ENCODE measurements at regions not wholly inside any gene's neighbourhood (a gene's known extent, or its start where the extent isn't known, plus 50 kb on each side); places are given as distances from the start of the nearest gene placed in this dataset.
"Not testable (repeated sequence)": the region's sequence is repeated elsewhere in the genome, so short reads cannot be mapped to it uniquely, and the experiment has no call there.

DNA sequence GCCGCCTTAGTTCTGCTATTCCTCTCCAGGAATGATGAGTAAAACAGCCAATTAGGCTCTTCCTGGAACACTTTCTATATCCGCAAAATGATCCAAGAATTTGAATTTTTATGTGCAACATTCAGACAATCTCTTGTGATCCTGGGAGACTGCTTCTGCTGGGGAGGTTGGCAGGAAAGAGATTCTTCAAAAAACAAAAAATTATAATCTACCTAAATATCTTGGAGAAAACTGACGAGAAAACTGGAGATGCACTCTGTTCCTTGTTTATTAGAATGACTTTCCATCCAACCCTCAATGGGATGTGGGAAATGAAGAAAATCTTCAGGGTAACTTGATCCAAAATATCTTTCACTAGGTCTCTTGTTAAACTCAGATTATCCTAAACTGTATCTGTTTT is 346.3 kb upstream of the UBE2E2 start:
- in situ Hi-C loops (cut with MboI; ENCODE audit: low sequenced_read_pairs, unreplicated experiment) = no loop called here
- TF ChIP-seq, protein P1, sequence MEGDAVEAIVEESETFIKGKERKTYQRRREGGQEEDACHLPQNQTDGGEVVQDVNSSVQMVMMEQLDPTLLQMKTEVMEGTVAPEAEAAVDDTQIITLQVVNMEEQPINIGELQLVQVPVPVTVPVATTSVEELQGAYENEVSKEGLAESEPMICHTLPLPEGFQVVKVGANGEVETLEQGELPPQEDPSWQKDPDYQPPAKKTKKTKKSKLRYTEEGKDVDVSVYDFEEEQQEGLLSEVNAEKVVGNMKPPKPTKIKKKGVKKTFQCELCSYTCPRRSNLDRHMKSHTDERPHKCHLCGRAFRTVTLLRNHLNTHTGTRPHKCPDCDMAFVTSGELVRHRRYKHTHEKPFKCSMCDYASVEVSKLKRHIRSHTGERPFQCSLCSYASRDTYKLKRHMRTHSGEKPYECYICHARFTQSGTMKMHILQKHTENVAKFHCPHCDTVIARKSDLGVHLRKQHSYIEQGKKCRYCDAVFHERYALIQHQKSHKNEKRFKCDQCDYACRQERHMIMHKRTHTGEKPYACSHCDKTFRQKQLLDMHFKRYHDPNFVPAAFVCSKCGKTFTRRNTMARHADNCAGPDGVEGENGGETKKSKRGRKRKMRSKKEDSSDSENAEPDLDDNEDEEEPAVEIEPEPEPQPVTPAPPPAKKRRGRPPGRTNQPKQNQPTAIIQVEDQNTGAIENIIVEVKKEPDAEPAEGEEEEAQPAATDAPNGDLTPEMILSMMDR (IDR thresholded peaks at IDR 0.05; ENCODE audit: borderline replicate concordance, control extremely low read depth, extremely low read depth, insufficient read depth, missing control alignments) = no peak
- no peak for DNase-seq (ENCODE audit: low spot score)

- TF ChIP-seq, protein P1 (IDR thresholded peaks at IDR 0.05; ENCODE audit: borderline replicate concordance, control extremely low read depth, extremely low read depth, insufficient read depth, missing control alignments) = no peak
- in situ Hi-C loops (cut with MboI; ENCODE audit: low sequenced_read_pairs, unreplicated experiment) = no loop called here
- DNase-seq (ENCODE audit: low spot score) = no peak
These were observed 344.6 kb upstream of the UBE2E2 start for GRCh38 chr3:22858486-22858885.

- no peak for DNase-seq (ENCODE audit: low spot score)
- TF ChIP-seq, protein P1 (IDR thresholded peaks at IDR 0.05; ENCODE audit: borderline replicate concordance, control extremely low read depth, extremely low read depth, insufficient read depth, missing control alignments) = no peak
- in situ Hi-C loops (cut with MboI; ENCODE audit: low sequenced_read_pairs, unreplicated experiment) = no loop called here
These were observed 343.5 kb upstream of the UBE2E2 start for GRCh38 chr3:22859618-22860017.

DNA sequence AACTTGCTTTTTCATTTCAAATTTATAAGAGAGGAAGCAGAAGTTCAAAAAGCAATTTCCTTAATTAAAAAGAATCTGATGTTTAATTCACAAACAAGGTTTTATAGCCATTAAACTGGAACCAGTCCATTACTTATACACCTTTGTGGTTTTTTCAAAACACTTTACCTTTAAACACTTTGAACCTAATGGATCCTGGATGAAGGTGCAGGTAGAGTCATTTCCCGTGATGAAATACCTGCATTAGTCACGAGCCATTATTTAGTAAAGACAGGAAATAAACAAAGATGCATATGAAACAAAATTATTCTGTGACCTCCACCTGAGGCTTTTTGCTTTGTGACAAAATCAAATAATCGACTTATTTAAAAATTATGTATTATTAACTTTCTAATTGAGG is 341.7 kb upstream of the UBE2E2 start:
- DNase-seq (ENCODE audit: low spot score) = no peak
- TF ChIP-seq, protein P1 (IDR thresholded peaks at IDR 0.05; ENCODE audit: borderline replicate concordance, control extremely low read depth, extremely low read depth, insufficient read depth, missing control alignments) = no peak
- in situ Hi-C loops (cut with MboI; ENCODE audit: low sequenced_read_pairs, unreplicated experiment) = no loop called here

DNA sequence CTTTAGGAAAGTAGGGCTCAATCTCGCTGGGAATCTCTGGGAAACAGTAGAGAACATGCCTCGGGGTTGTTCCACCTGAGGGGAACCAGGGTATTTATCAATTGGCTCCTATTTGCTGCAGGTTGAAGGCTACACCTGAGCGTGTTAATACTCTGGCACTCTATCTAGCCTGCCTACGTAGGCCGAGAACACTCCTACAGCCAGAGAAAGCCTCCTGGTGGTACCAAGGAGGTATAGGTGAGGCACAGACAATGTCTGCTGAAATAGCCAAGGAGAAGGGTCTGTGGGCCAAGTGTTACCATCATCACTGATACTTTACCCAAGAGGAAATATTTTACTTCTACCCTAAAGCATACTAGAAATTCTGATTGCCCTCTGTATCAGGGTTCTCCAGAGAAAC is 341.0 kb upstream of the UBE2E2 start:
- no peak for DNase-seq (ENCODE audit: low spot score)
- TF ChIP-seq, protein P1 (IDR thresholded peaks at IDR 0.05; ENCODE audit: borderline replicate concordance, control extremely low read depth, extremely low read depth, insufficient read depth, missing control alignments) = no peak
- in situ Hi-C loops (cut with MboI; ENCODE audit: low sequenced_read_pairs, unreplicated experiment) = no loop called here

DNA sequence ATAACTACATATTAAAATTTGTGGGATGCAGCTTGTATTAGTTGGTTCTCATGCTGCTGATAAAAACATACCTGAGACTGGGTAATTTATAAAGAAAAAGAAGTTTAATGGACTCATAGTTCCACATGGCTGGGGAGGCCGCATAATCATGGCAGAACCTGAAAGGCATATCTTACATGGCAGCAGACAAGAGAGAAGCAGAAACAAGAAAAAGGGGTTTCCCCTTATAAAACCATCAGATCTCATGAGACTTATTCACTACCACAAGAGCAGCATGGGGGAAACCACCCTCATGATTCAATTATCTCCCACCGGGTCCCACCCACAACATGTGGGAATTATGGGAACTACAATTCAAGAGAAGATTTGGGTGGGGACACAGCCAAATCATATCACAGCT is 320.3 kb upstream of the UBE2E2 start:
- DNase-seq (ENCODE audit: low spot score); in situ Hi-C loops (cut with MboI; ENCODE audit: low sequenced_read_pairs, unreplicated experiment): not testable (repeated sequence)

DNA sequence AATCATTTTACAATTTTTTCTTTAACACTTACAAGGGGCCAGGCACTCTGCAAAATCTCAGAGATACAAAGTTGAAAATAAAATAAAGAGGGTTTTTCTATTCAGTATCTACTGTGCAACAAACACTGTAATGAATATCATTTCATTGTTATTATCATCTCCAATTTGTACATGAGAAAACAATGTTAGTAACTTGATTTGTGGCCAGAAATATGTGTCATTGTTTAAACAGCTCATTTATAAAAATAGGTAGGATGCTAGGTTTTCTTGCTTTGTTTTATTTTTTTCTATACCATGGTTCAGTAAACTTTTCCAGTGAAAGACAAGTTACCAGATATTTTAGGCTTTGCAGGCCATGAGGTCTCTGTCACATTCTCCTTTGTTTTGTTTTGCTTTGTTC is 318.1 kb upstream of the UBE2E2 start:
- DNase-seq (ENCODE audit: low spot score) = no peak
- in situ Hi-C loops (cut with MboI; ENCODE audit: low sequenced_read_pairs, unreplicated experiment) = no loop called here
- TF ChIP-seq, protein P1 (IDR thresholded peaks at IDR 0.05; ENCODE audit: borderline replicate concordance, control extremely low read depth, extremely low read depth, insufficient read depth, missing control alignments) = no peak

All from GM13976 (cell line).